IPS-15b (cell line): ENCODE measurements at regions not wholly inside any gene's neighbourhood (a gene's known extent, or its start where the extent isn't known, plus 50 kb on each side); places are given as distances from the start of the nearest gene placed in this dataset.

Experiments
- H3K27me3 ChIP-seq: one replicate; pipeline ENCODE4 v1.6.1; 2013; ENCODE audit warnings: low read length; ENCODE audit not compliant: control insufficient read depth, insufficient read depth
- H3K36me3 ChIP-seq: one replicate; pipeline ENCODE4 v1.6.1; 2013; ENCODE audit warnings: low read length; ENCODE audit not compliant: control insufficient read depth, insufficient read depth
- H3K4me1 ChIP-seq: one replicate; pipeline ENCODE4 v1.6.1; 2013; ENCODE audit warnings: mild to moderate bottlenecking, low read length; ENCODE audit not compliant: control insufficient read depth, insufficient read depth
- H3K4me3 ChIP-seq: one replicate; pipeline ENCODE4 v1.5.1; 2013; ENCODE audit warnings: low read depth, low read length
- H3K9ac ChIP-seq: one replicate; pipeline ENCODE4 v1.6.1; 2013; ENCODE audit warnings: low read depth, mild to moderate bottlenecking, low read length
- H3K9me3 ChIP-seq: one replicate; pipeline ENCODE4 v1.6.1; 2013; ENCODE audit warnings: mild to moderate bottlenecking, low read length; ENCODE audit not compliant: control insufficient read depth, insufficient read depth

DNA sequence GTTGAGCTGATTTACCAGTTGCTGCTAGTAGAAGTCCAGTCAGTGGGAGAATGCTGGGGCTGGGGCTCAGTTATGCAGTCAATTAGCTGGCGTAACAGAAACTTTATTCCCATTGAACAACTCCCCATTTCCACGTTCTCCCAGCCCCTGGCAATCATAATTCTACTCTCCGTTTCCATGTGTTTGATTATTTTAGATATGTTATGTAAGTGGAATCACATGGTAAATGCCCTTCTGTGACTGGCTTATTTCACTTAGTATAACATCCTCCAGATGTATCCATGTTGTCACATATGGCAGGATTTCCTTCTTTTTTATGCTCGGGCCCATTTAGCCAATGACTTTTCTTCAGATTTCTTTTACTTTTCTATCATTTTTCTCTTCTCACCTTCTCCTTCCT, 61.1 kb upstream of the EXOC4 start:
- no peaks in the 10 kb centered on the region for H3K36me3 ChIP-seq
- no peaks in the 10 kb centered on the region for H3K27me3 ChIP-seq
- H3K9me3 ChIP-seq = no peaks in the 10 kb centered on the region
- H3K4me3 ChIP-seq = no peak overlapping the region
- H3K9ac ChIP-seq = no peak overlapping the region
- H3K4me1 ChIP-seq = peaks cover 11% of the 10 kb centered on the region

DNA sequence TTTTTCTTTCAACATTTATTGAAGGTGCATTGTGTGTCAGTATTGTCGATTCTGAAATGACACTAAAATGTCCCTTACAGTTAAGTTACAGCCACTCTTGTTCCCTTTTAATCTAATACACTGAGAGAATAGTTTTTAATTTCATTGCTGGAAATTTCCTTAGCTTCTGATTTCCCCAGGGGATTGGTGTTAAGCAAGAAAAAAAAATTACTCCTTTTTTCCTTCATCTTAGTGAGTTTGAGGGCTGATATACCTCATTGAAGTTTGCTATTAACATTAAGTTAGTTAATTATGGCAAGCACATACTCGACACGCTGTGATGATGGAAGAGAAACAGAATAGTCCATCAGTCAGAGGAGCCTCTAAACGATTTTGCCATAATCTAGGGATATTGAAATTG, 57.0 kb upstream of the EXOC4 start:
- Histone ChIP-seq H3K27me3 (no peaks in the 10 kb centered on the region), H3K9me3 (no peaks in the 10 kb centered on the region), H3K36me3 (no peaks in the 10 kb centered on the region), H3K4me3 (no peak overlapping the region), H3K9ac (no peak overlapping the region), H3K4me1 (peaks cover 11% of the 10 kb centered on the region)

DNA sequence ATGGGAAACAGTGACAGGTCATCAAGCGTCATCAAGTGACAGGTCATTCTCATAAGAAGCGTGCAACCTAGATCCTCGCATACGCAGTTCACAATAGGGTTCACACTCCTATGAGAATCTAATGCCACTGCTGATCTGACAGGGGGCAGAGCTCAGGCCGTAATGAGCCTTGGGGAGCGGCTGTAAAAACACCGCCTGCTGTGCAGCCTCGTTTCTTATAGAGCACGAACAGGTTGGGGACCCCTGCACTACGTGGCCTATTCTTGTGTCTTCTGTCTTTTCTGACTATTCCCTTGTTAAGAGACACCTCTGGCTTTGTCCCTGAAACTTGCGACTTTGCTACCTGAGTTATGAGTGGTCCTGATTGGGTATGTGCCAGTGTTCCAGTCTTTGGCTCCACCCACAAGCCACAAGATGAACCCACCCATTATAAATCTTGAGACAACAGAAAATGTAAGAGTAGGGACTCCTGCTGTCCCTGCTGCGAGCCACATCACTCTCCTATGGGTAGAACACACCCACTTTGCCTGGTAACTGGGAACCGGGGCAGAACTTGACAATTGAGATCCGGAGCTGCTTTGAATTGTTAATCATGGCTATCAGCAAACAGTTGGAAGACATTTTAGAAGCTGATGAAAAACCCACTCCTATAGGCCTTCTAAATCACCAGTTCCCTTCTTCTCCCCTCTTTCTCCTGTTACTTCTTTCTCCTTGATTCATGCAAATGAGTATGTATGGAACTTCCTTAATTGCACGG, 55.8 kb upstream of the EXOC4 start:
- H3K36me3 ChIP-seq = no peaks in the 10 kb centered on the region
- H3K4me1 ChIP-seq = peaks cover 11% of the 10 kb centered on the region
- no peaks in the 10 kb centered on the region for H3K27me3 ChIP-seq
- no peaks in the 10 kb centered on the region for H3K9me3 ChIP-seq
- H3K4me3 ChIP-seq = peak overlapping the region; percentile 36
- no peak overlapping the region for H3K9ac ChIP-seq

DNA sequence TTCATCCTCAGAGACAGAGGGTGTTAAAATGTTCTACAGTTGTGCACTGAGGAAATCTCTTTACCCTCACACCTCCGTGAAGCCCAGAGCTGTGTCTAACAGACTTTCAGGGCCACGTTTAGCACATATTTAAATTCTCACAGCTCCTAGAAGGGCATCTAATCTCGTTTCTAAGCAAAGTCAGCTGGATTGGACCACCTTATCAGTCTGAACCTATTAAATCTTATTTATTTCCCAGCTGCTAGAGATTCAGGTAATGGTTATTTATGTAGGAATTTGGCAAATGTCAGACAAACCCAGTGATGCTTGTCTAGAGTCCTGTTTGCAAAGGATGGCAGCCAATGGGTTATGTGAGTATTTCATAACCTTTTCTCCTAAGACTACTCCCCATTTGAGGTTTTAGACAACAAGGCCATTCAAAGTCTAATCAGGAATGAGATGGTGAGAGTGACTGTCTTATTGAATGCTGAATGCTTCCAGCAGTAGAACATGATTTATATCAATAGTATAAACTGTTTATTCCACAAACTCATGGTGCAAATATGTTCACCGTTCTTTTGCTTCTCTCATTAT, 54.8 kb upstream of the EXOC4 start:
- Histone ChIP-seq H3K9me3 (no peaks in the 10 kb centered on the region), H3K27me3 (no peaks in the 10 kb centered on the region), H3K36me3 (no peaks in the 10 kb centered on the region), H3K9ac (no peak overlapping the region), H3K4me1 (peaks cover 11% of the 10 kb centered on the region), H3K4me3 (no peak overlapping the region)

DNA sequence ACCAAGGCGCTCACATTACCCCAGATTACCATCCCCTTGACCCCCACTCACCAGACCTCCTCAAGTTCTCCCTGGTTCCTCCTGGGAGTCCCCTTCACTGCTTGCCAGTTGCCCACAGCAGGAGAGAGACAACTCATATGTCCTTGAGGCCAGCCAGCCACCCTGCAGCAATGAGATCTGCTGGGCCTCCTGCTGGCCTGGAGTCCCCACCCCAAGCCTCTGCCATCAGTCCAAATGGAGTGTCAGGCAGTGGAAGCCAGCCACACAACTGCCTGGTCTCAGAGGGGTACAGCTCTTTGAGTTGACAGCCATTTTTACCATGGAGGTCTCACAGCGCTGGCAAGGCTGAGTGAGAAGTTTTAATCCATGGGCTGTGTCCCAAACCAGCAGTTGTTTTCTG, 53.0 kb upstream of the EXOC4 start:
- Histone ChIP-seq H3K9ac (no peak overlapping the region), H3K36me3 (no peaks in the 10 kb centered on the region), H3K4me3 (no peak overlapping the region), H3K9me3 (no peaks in the 10 kb centered on the region), H3K4me1 (peaks cover 11% of the 10 kb centered on the region), H3K27me3 (no peaks in the 10 kb centered on the region)

DNA sequence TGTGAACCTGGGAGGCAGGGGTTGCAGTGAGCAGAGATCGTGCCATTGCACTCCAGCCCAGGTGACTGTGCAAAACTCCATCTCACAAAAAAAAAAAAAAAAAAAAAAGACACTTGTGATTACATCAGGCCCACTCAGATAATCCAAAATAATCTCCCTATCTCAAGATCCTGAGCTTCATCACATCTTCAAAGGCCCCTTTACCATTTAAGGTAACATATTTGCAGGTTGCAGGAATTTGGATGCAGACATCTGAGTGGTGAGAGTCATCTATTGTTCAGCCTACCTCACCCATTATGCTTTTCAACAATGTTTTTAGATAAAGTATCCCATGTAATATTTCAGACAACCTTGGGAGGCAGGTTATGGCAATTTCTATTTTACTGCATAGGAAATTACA, 51.4 kb upstream of the EXOC4 start:
- H3K9ac ChIP-seq = no peak overlapping the region
- no peaks in the 10 kb centered on the region for H3K27me3 ChIP-seq
- H3K4me3 ChIP-seq = no peak overlapping the region
- H3K4me1 ChIP-seq = peaks cover 11% of the 10 kb centered on the region
- H3K9me3 ChIP-seq = no peaks in the 10 kb centered on the region
- H3K36me3 ChIP-seq = no peaks in the 10 kb centered on the region

DNA sequence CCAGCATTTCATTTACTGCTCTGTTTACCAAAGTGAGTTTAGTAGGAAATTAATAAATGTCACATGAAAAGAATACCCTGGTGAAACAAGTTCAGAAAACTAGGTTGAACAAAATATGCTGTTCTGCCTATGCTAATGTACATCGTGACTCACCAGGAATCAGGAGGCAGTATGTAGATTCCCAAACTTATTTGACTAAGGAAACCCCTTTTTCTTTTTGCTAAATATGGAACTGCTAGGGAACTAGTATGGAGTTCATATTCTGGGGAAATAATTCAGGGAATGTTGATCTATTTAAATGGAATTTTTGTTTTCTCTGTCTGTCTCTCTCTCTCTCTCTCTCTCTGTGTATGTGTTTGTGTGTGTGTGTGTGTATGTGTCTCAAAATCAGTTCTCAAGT, 49.9 kb upstream of the EXOC4 start:
- no peaks in the 10 kb centered on the region for H3K36me3 ChIP-seq
- H3K27me3 ChIP-seq = no peaks in the 10 kb centered on the region
- no peak overlapping the region for H3K9ac ChIP-seq
- H3K4me3 ChIP-seq = no peak overlapping the region
- peaks cover 4% of the 10 kb centered on the region for H3K9me3 ChIP-seq
- H3K4me1 ChIP-seq = peaks cover 5% of the 10 kb centered on the region
